ENCODE measurements at regions not wholly inside any gene's neighbourhood (a gene's known extent, or its start where the extent isn't known, plus 50 kb on each side); places are given as distances from the start of the nearest gene placed in this dataset.

DNA sequence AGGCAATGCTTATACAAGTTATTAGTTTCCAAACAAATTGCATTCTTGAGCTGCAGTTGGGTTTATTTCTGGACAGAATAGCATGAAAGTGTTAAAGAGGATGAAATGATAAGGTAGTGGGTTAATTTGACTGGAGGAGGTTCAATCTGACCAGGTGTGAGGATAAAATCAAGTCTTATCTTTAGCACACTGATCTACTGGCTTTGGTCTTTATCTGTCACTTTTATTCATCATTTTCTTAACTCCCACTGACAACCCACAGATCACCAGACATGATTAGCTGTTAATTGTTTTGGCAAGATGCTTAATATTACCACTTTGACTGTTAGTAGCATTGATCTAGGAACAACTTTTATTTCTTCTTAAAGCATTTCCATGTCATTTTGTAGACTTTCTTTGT, 74.4 kb upstream of the CNTLN start:
- TF ChIP-seq, protein P1, sequence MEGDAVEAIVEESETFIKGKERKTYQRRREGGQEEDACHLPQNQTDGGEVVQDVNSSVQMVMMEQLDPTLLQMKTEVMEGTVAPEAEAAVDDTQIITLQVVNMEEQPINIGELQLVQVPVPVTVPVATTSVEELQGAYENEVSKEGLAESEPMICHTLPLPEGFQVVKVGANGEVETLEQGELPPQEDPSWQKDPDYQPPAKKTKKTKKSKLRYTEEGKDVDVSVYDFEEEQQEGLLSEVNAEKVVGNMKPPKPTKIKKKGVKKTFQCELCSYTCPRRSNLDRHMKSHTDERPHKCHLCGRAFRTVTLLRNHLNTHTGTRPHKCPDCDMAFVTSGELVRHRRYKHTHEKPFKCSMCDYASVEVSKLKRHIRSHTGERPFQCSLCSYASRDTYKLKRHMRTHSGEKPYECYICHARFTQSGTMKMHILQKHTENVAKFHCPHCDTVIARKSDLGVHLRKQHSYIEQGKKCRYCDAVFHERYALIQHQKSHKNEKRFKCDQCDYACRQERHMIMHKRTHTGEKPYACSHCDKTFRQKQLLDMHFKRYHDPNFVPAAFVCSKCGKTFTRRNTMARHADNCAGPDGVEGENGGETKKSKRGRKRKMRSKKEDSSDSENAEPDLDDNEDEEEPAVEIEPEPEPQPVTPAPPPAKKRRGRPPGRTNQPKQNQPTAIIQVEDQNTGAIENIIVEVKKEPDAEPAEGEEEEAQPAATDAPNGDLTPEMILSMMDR (IDR thresholded peaks at IDR 0.05; ENCODE audit: low read depth, low read length): no peak
- TF ChIP-seq, protein P2, sequence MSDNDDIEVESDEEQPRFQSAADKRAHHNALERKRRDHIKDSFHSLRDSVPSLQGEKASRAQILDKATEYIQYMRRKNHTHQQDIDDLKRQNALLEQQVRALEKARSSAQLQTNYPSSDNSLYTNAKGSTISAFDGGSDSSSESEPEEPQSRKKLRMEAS (IDR thresholded peaks at IDR 0.05; ENCODE audit: low read depth, low read length): no peak
- TF ChIP-seq POLR2A (IDR thresholded peaks at IDR 0.05; ENCODE audit: extremely low read depth, insufficient read length): no peak
- TF ChIP-seq MYC (IDR thresholded peaks at IDR 0.05; ENCODE audit: low read depth, low read length): no peak
